ENCODE measurements at regions not wholly inside any gene's neighbourhood (a gene's known extent, or its start where the extent isn't known, plus 50 kb on each side); places are given as distances from the start of the nearest gene placed in this dataset.

- Histone ChIP-seq H3K4me3 (ENCODE audit: low read length) (no peak overlapping the region), H3K36me3 (ENCODE audit: low read depth, low read length) (no peaks in the 10 kb centered on the region), H3K9me3 (ENCODE audit: low read length) (no peaks in the 10 kb centered on the region), H3K4me1 (ENCODE audit: insufficient read depth, low read length) (peaks cover 35% of the 10 kb centered on the region), H4K20me1 (ENCODE audit: low read length) (no peaks in the 10 kb centered on the region), H3F3A (ENCODE audit: low read length, unreplicated experiment) (no peaks in the 10 kb centered on the region), H3K27me3 (ENCODE audit: low read length) (no peaks in the 10 kb centered on the region), H3K9me2 (replicated peaks; ENCODE audit: low read length) (no peaks in the 10 kb centered on the region), H3K79me2 (ENCODE audit: low read length) (no peaks in the 10 kb centered on the region), H3K9ac (ENCODE audit: low read length) (no peak overlapping the region), H2AFZ (ENCODE audit: low read length) (no peak overlapping the region), H3K27ac (ENCODE audit: low read length) (no peak overlapping the region), H3K4me2 (ENCODE audit: low read length) (0 out of 2 replicates have a peak overlapping the region, but pooled peaks have one; percentile 6)
- ChIA-PET POLR2A (ENCODE audit: unreplicated experiment) (no interaction called here), CTCF (no interaction called here)
- intact Hi-C loops (cut with micrococcal nuclease) = no loop called here
- no peak for DNase-seq
- BruUV-seq (replicated peaks) = no TSS peak
- ATAC-seq = no peak
- TF ChIP-seq, protein P1, sequence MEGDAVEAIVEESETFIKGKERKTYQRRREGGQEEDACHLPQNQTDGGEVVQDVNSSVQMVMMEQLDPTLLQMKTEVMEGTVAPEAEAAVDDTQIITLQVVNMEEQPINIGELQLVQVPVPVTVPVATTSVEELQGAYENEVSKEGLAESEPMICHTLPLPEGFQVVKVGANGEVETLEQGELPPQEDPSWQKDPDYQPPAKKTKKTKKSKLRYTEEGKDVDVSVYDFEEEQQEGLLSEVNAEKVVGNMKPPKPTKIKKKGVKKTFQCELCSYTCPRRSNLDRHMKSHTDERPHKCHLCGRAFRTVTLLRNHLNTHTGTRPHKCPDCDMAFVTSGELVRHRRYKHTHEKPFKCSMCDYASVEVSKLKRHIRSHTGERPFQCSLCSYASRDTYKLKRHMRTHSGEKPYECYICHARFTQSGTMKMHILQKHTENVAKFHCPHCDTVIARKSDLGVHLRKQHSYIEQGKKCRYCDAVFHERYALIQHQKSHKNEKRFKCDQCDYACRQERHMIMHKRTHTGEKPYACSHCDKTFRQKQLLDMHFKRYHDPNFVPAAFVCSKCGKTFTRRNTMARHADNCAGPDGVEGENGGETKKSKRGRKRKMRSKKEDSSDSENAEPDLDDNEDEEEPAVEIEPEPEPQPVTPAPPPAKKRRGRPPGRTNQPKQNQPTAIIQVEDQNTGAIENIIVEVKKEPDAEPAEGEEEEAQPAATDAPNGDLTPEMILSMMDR (conservative IDR thresholded peaks at IDR 0.05; ENCODE audit: low read depth, low read length) = no peak
- TF ChIP-seq EZH2phosphoT487 (IDR thresholded peaks at IDR 0.05; ENCODE audit: borderline replicate concordance, low read length) = no peak
- TF ChIP-seq EZH2 (IDR thresholded peaks at IDR 0.05; ENCODE audit: low read length, unreplicated experiment) = no peak
Measured at GRCh38 chr3:83321457-83321856, 1560.0 kb upstream of the GBE1 start.

DNA sequence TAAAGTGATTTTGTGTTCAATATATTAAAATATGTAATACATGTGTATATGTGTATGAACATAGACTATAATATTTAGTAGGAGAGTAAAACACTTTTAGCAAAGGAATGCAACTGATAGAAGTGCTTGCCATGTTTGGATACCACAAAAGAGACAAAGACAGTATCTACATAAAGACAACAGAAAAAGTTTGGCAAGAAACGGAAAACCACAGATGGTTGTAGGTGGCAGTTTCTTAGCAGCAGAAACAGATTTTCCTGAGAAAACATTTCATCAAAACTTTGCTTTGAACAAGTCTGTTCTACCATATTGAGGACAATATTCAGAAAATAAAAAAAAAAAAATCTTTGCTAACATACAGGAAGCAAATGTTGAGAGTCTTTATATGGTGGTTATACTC, 1560.4 kb upstream of the GBE1 start:
- no peak overlapping the region for H3K9ac ChIP-seq (ENCODE audit: low read length)
- POLR2A ChIA-PET (ENCODE audit: unreplicated experiment) = no interaction called here
- no TSS peak for BruUV-seq (replicated peaks)
- H3K27me3 ChIP-seq (ENCODE audit: low read length) = no peaks in the 10 kb centered on the region
- CTCF ChIA-PET = no interaction called here
- H2AFZ ChIP-seq (ENCODE audit: low read length) = no peak overlapping the region
- no peaks in the 10 kb centered on the region for H3K36me3 ChIP-seq (ENCODE audit: low read depth, low read length)
- no peaks in the 10 kb centered on the region for H3K79me2 ChIP-seq (ENCODE audit: low read length)
- peaks cover 35% of the 10 kb centered on the region for H3K4me1 ChIP-seq (ENCODE audit: insufficient read depth, low read length)
- H3K9me3 ChIP-seq (ENCODE audit: low read length) = no peaks in the 10 kb centered on the region
- TF ChIP-seq, protein P1 (conservative IDR thresholded peaks at IDR 0.05; ENCODE audit: low read depth, low read length) = no peak
- TF ChIP-seq EZH2phosphoT487 (IDR thresholded peaks at IDR 0.05; ENCODE audit: borderline replicate concordance, low read length) (no peak), EZH2 (IDR thresholded peaks at IDR 0.05; ENCODE audit: low read length, unreplicated experiment) (no peak)
- no peaks in the 10 kb centered on the region for H3K9me2 ChIP-seq (replicated peaks; ENCODE audit: low read length)
- H4K20me1 ChIP-seq (ENCODE audit: low read length) = no peaks in the 10 kb centered on the region
- H3F3A ChIP-seq (ENCODE audit: low read length, unreplicated experiment) = no peaks in the 10 kb centered on the region
- ATAC-seq = no peak
- no peak overlapping the region for H3K4me3 ChIP-seq (ENCODE audit: low read length)
- no peak for DNase-seq
- intact Hi-C loops (cut with micrococcal nuclease) = no loop called here
- H3K4me2 ChIP-seq (ENCODE audit: low read length) = no peak overlapping the region
- no peak overlapping the region for H3K27ac ChIP-seq (ENCODE audit: low read length)

DNA sequence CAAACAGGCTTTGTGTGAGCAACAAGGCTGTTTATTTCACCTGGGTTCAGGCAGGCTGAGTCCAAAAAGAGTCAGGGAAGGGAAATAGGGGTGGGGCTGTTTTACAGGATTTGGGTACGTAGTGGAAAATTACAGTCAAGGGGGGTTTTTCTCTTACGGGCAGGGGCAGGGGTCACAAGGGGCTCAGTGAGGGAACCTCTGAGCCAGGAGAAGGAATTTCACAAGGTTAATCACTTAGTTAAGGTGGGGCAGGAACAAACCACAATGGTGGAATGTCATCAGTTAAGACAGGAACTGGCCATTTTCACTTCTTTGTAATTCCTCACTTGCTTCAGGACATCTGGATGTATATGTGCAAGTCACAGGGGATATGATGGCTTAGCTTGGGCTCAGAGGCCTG, 1592.8 kb upstream of the GBE1 start:
- TF ChIP-seq, protein P1 (conservative IDR thresholded peaks at IDR 0.05; ENCODE audit: low read depth, low read length) = no peak
- TF ChIP-seq EZH2phosphoT487 (IDR thresholded peaks at IDR 0.05; ENCODE audit: borderline replicate concordance, low read length) (no peak), EZH2 (IDR thresholded peaks at IDR 0.05; ENCODE audit: low read length, unreplicated experiment) (no peak)
- no peak overlapping the region for H3K9ac ChIP-seq (ENCODE audit: low read length)
- H2AFZ ChIP-seq (ENCODE audit: low read length) = no peak overlapping the region
- H3K4me3 ChIP-seq (ENCODE audit: low read length) = no peak overlapping the region
- ATAC-seq (no peak), DNase-seq (no peak)
- no peaks in the 10 kb centered on the region for H3K9me3 ChIP-seq (ENCODE audit: low read length)
- no peaks in the 10 kb centered on the region for H3K36me3 ChIP-seq (ENCODE audit: low read depth, low read length)
- POLR2A ChIA-PET (ENCODE audit: unreplicated experiment) = no interaction called here
- no peak overlapping the region for H3K27ac ChIP-seq (ENCODE audit: low read length)
- no peaks in the 10 kb centered on the region for H3K27me3 ChIP-seq (ENCODE audit: low read length)
- BruUV-seq (replicated peaks) = no TSS peak
- CTCF ChIA-PET = no interaction called here
- intact Hi-C loops (cut with micrococcal nuclease) = no loop called here
- no peaks in the 10 kb centered on the region; the same call in 1 of the 2 replicates for H3K9me2 ChIP-seq (replicated peaks; ENCODE audit: low read length)
- no peaks in the 10 kb centered on the region for H3F3A ChIP-seq (ENCODE audit: low read length, unreplicated experiment)
- H3K4me2 ChIP-seq (ENCODE audit: low read length) = no peak overlapping the region
- no peaks in the 10 kb centered on the region for H3K4me1 ChIP-seq (ENCODE audit: insufficient read depth, low read length)
- no peaks in the 10 kb centered on the region for H3K79me2 ChIP-seq (ENCODE audit: low read length)
- H4K20me1 ChIP-seq (ENCODE audit: low read length) = no peaks in the 10 kb centered on the region
